Aorta (tissue), 5 donors: ENCODE measurements at regions not wholly inside any gene's neighbourhood (a gene's known extent, or its start where the extent isn't known, plus 50 kb on each side); places are given as distances from the start of the nearest gene placed in this dataset.

ENCODE experiments used
- ATAC-seq: fragments of 200-7000 bp; cut with Tn5 transposase; one replicate; pipeline ENCODE4 v1.9.1; 2022; ENCODE audit warnings: moderate library complexity; ENCODE audit not compliant: low FRiP score
- DNase-seq, 2 donors: peaks; one replicate each; pipeline ENCODE4 v3.0.0-alpha.2; 2020
- H3K27ac ChIP-seq, 2 donors: one replicate each; pipeline ENCODE4 v1.5.1; 2013; ENCODE audit warnings: low read length in 2 of 2, mild to moderate bottlenecking in 2 of 2, moderate library complexity in 2 of 2, control low read depth in 1 of 2, inconsistent platforms in 1 of 2, low read depth in 1 of 2
- H3K27me3 ChIP-seq, 2 donors: one replicate each; pipeline ENCODE4 v1.6.1; 2013; ENCODE audit warnings: control low read depth in 1 of 2, low read length in 1 of 2, mild to moderate bottlenecking in 1 of 2, moderate library complexity in 1 of 2; ENCODE audit not compliant: insufficient read depth in 2 of 2, control insufficient read depth in 1 of 2
- H3K36me3 ChIP-seq, 2 donors: one replicate each; pipeline ENCODE4 v1.6.1; 2013; ENCODE audit warnings: control low read depth in 1 of 2, low read length in 1 of 2, mild to moderate bottlenecking in 1 of 2; ENCODE audit not compliant: insufficient read depth in 2 of 2, control insufficient read depth in 1 of 2
- H3K4me1 ChIP-seq, 2 donors: one replicate each; pipeline ENCODE4 v1.6.1; 2013; ENCODE audit warnings: low read length in 2 of 2, control low read depth in 1 of 2, mild to moderate bottlenecking in 1 of 2, moderate library complexity in 1 of 2; ENCODE audit not compliant: insufficient read depth in 2 of 2, control insufficient read depth in 1 of 2
- H3K4me3 ChIP-seq, 2 donors: one replicate each; pipeline ENCODE4 v1.5.1; 2013; ENCODE audit warnings: low read length in 2 of 2, control low read depth in 1 of 2, mild to moderate bottlenecking in 1 of 2
- H3K9me3 ChIP-seq: one replicate; pipeline ENCODE4 v1.6.1; 2013; ENCODE audit warnings: mild to moderate bottlenecking, low read length; ENCODE audit not compliant: control insufficient read depth
- WGBS, 2 donors: extraction: QIAGEN DNeasy Blood & Tissue Kit; methylation state at CpG; one replicate each; pipeline ENCODE4 v1.1.7; 2013; 5-methylcytosine and 5-hydroxymethylcytosine counted together
- intact Hi-C, 2 donors: fragments of 100-400 bp; cut with DNase I; formaldehyde crosslinking; loops; one replicate each; pipeline versions ENCODE4 v1.14.2 to v1.15.0; 2022
- donor health status: healthy with polysubstance abuse.
- donor health status: Bipolar disorder and iron deficiency.
- donor health status: DM: no; HTN: no; CAD: no.
- donor health status: DM: no; HTN: no; CAD: no.
- donor health status: DM: yes; HTN: yes; CAD: no.

DNA sequence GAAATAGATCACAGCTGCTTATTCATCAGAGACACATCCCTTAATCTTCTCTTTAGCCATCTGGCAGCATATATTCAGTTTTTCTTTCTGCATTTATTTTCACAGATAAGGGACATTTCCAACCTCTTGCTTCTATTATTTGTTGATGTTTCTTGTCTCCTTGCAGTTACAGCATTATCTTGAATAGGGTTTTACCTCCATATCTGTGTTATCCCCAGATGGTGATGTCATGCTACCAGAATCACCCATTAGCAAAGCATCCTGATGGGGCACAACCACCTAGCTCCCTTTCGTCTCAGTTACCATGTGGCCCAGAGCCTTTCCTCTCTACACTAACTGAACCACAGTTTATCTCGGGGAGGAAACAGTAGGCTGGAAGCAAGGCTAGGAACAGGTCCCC is 483.9 kb downstream of the FOXO1 start:
- H3K9me3 ChIP-seq = no peaks in the 10 kb centered on the region
- no peak overlapping the region for H3K27ac ChIP-seq
- no peak for ATAC-seq
- H3K27me3 ChIP-seq = no peaks in the 10 kb centered on the region
- DNase-seq = no peak
- H3K36me3 ChIP-seq = no peaks in the 10 kb centered on the region
- intact Hi-C loops = no loop called here
- H3K4me1 ChIP-seq = no peaks in the 10 kb centered on the region
- H3K4me3 ChIP-seq = no peak overlapping the region
- 94 to 98% methylated on average over 2 of the region's 2 CpGs for WGBS, 2 donors

GRCh38 chr13:40185414-40185813 is 481.0 kb downstream of the FOXO1 start:
- 85 to 89% methylated on average over 2 of the region's 2 CpGs for WGBS, 2 donors
- Histone ChIP-seq H3K27ac (no peak overlapping the region), H3K9me3 (no peaks in the 10 kb centered on the region), H3K4me1 (peaks cover 0 to 2% of the 10 kb centered on the region in 2 donors), H3K36me3 (no peaks in the 10 kb centered on the region), H3K4me3 (no peak overlapping the region), H3K27me3 (no peaks in the 10 kb centered on the region)
- DNase-seq = no peak
- no peak for ATAC-seq
- intact Hi-C loops = no loop called here

GRCh38 chr13:40186041-40186440 is 480.4 kb downstream of the FOXO1 start:
- no peak overlapping the region for H3K27ac ChIP-seq
- no peaks in the 10 kb centered on the region for H3K27me3 ChIP-seq
- no peaks in the 10 kb centered on the region for H3K9me3 ChIP-seq
- H3K4me1 ChIP-seq = peaks cover 0 to 2% of the 10 kb centered on the region in 2 donors
- H3K36me3 ChIP-seq = no peaks in the 10 kb centered on the region
- intact Hi-C loops = no loop called here
- ATAC-seq (no peak), DNase-seq (no peak)
- WGBS, 2 donors = 63% methylated on average over 3 of the region's 3 CpGs
- no peak overlapping the region for H3K4me3 ChIP-seq

DNA sequence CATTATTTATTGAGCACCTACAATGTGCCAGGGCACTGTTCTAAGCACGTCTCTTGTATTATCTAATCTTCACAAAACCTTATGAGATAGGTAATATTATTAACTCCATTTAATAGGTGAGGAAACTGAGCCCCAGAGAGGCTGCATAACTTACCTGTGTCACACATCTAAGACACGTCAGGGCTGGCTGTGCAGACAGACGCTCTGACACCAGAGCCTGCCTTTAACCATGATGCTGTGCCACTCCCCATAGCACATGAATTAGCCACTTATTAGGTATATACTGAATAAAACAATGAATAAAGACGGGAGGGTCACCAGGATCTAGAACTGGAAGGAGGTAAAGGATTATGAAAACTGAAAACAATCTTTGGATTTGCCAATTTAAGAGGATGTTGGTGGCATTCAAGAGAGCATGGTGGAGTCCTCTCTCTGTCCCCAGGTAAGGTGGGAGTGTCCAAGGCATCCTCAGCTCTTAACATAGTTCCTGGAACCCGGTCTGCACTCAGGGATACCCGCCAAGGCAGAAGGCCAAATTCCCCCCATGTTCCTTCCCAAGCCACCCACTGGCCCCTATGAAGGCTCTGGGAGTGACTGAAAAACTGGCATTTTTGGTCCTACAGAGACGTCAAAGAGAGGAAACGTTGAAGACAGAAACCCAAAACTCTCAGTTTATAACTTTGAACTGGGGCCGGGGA is 479.7 kb downstream of the FOXO1 start:
- ATAC-seq (no peak), DNase-seq (no peak)
- Histone ChIP-seq H3K9me3 (no peaks in the 10 kb centered on the region), H3K36me3 (no peaks in the 10 kb centered on the region), H3K27me3 (no peaks in the 10 kb centered on the region), H3K4me3 (no peak overlapping the region), H3K4me1 (peaks cover 0 to 4% of the 10 kb centered on the region in 2 donors), H3K27ac (no peak overlapping the region)
- 69 to 75% methylated on average over 9 of the region's 9 CpGs for WGBS, 2 donors
- intact Hi-C loops = no loop called here

GRCh38 chr13:40187324-40187795 is 479.1 kb downstream of the FOXO1 start:
- Histone ChIP-seq H3K27me3 (no peaks in the 10 kb centered on the region), H3K36me3 (no peaks in the 10 kb centered on the region), H3K4me1 (peaks cover 0 to 4% of the 10 kb centered on the region in 2 donors), H3K4me3 (no peak overlapping the region), H3K9me3 (no peaks in the 10 kb centered on the region), H3K27ac (no peak overlapping the region)
- WGBS, 2 donors = 84 to 89% methylated on average over 12 of the region's 12 CpGs
- intact Hi-C loops = no loop called here
- ATAC-seq (no peak), DNase-seq (no peak)

- Histone ChIP-seq H3K9me3 (no peaks in the 10 kb centered on the region), H3K27ac (no peak overlapping the region), H3K27me3 (no peaks in the 10 kb centered on the region), H3K4me1 (peaks cover 0 to 4% of the 10 kb centered on the region in 2 donors), H3K4me3 (no peak overlapping the region), H3K36me3 (no peaks in the 10 kb centered on the region)
- WGBS, 2 donors = 91 to 92% methylated on average over 27 of the region's 27 CpGs
- ATAC-seq = no peak
- intact Hi-C loops = no loop called here
- DNase-seq = no peak
Measured at GRCh38 chr13:40187841-40188591, 478.4 kb downstream of the FOXO1 start.

DNA sequence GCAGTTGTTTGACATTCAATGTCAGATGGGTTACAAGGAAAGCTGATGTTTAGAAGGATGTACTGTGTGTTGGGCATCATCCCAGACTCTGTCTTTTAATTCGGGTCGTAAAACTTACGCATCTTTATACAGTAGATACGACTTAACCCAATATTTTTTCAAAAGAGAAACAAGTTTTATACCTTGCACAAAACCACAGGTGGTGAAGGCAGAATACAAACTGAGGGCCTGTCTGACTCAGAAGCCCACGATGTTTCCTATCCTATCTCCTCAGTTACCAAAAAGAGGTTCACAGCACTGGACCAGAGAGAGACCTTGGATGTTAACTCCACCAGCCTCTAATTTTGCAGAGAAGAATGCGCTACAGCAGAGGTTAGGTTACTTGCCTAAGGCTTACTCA is 477.0 kb downstream of the FOXO1 start:
- WGBS, 2 donors = 89 to 93% methylated on average over 6 of the region's 6 CpGs
- Histone ChIP-seq H3K9me3 (no peaks in the 10 kb centered on the region), H3K27ac (peak overlapping the region; percentile 18), H3K27me3 (no peaks in the 10 kb centered on the region), H3K4me3 (no peak overlapping the region), H3K4me1 (peaks cover 0 to 6% of the 10 kb centered on the region in 2 donors), H3K36me3 (no peaks in the 10 kb centered on the region)
- intact Hi-C loops = no loop called here
- DNase-seq (no peak), ATAC-seq (no peak)

DNA sequence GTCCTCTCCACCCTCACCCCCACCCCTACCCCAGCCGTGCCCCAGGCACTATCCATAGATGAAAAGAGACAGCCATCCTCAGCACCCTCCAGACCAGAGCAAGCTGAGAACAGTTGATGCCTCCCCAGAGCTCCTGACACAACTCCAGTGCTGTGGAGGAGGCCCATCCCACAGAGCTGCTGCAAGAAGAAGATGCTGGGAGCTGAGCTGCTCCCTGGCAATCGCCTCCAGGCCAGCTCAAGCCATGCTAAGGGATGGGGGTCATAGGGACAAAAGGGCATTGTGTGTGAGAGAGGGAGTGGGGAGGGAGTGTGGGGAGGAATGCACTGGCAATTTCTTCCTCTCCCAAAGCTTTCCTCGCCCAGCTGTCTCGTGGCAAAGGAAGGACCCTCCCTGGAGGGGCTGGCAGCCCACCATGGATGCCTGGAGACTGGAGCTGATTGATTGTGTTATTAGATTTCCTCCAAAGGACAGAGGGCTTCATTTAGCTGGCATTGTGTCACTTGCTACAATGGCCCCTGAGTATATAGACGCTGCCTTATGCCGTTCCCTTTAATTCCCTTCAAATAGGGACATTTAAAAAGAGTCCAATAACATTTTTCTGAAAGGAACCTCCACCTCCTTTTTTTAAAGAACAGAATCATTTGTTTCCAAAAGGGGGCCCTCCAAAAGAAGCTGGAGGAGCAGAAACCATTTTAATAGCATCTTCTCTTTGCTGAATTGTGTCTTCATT is 476.4 kb downstream of the FOXO1 start:
- Histone ChIP-seq H3K36me3 (no peaks in the 10 kb centered on the region), H3K27ac (peak overlapping the region; percentile 72 to 80), H3K4me3 (no peak overlapping the region), H3K4me1 (peaks cover 0 to 6% of the 10 kb centered on the region in 2 donors), H3K9me3 (no peaks in the 10 kb centered on the region), H3K27me3 (no peaks in the 10 kb centered on the region)
- intact Hi-C loops = loop anchor here (5.0 kb wide), 4 partner anchors 47 to 282 kb away; no protein-coding TSS in a partner anchor
- 22 to 29% methylated on average over 6 of the region's 6 CpGs for WGBS, 2 donors
- DNase-seq (no peak), ATAC-seq (no peak)
